ELF-1 (cell line): ENCODE measurements at regions not wholly inside any gene's neighbourhood (a gene's known extent, or its start where the extent isn't known, plus 50 kb on each side); places are given as distances from the start of the nearest gene placed in this dataset.
"Not testable (repeated sequence)": the region's sequence is repeated elsewhere in the genome, so short reads cannot be mapped to it uniquely, and the experiment has no call there.

ENCODE experiments used
- DNase-seq: peaks from one replicate; pipeline ENCODE4 v3.0.0-alpha.2; 2016; ENCODE audit warnings: low read depth, low spot score

DNA sequence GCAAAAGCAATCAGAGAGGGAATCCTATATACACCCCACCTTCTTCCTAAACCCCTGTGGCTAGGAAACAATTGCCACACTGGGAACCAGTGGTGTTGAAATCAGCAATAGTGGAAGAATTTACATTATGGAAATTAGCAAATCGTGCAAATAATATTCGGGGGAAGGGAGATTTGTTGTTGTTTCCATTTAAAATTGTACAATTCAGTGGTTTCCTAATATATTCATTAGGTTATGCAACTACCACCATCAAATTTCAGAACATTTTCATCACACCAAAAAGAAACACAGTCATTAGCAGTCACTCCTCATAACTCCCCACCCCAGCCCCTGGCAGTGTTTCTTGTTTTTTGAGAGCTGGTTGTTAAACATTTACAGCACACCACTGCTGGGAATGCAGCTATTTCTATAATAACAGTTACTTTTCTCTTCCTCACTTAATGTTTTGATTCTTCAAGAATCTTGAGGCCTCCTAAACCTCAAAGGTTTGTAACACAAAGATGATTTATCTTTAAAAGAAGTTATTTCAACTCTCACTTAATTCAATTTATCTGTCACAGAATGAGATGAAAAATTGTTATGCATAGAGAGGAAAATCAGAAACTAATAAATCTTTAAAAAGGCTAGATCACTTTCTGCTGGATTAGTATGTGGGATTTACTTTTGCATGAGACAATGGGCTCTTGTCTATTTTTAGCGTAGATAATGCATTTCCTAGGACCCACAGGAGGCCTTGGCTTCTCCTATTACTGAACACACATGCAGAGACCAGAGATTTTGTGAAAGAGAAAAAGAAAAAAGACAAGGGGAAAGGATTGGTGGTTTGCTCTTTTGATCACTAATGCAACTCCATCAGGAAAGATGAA lies 91.8 kb upstream of the DAPK1 start:
- DNase-seq: no peak

DNA sequence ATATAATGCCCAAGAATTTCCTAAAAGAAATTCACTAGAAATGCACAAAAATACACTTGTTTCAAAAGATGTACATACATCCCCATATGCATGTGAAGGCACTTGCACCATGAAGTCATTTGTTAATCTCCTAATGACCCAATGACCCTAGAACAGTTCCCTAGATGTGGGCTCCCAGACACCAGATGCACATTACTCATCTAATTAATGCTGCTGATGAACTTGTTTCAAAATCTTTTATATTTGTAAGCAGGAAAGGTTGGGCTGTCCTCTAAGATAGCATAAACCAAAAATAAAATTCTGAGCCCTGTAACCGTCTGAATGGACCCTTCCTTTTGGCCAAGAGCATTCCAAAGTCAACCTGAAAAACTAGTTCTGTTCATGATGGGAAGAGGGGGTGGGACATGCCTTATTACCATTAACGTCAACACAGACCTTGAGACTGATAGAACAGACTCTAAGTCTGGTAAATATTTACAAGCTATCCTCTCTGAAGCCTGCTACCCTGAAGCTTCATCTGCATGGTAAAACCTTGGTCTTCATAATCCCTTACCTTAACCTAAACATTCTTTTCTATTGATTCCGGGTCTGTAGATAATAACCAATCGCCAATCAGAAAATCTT lies 91.0 kb upstream of the DAPK1 start:
- peak; percentile 72 for DNase-seq

- peak; percentile 64 for DNase-seq
These were observed 87.3 kb upstream of the DAPK1 start for GRCh38 chr9:87410047-87411005.

- no peak for DNase-seq
These were observed 76.8 kb upstream of the DAPK1 start for GRCh38 chr9:87420884-87421283.

DNA sequence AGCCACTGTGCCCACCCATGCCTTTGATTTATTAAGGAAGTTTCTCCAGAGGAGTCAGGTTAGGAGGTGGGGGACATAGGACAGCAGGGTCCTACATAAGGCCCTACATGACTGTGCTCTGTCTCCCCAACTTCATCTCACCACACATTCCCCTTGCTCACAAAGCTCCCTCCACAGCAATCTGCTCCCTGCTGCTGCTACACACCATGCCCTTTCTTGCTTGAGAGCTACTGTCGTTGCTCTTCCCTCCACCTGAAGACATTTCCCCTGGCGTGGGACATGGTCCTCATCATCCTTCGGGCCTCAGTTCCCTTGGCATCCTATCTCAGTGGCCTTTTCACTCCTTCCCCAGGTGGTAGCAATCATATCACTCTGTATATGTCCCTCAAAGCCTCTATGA lies 75.9 kb upstream of the DAPK1 start:
- DNase-seq: no peak

- no peak for DNase-seq
These were observed 74.7 kb upstream of the DAPK1 start for GRCh38 chr9:87422999-87423398.

GRCh38 chr9:87423885-87424284 lies 73.8 kb upstream of the DAPK1 start:
- not testable (repeated sequence) for DNase-seq

- no peak for DNase-seq
These were observed 72.5 kb upstream of the DAPK1 start for GRCh38 chr9:87425202-87425601.

DNA sequence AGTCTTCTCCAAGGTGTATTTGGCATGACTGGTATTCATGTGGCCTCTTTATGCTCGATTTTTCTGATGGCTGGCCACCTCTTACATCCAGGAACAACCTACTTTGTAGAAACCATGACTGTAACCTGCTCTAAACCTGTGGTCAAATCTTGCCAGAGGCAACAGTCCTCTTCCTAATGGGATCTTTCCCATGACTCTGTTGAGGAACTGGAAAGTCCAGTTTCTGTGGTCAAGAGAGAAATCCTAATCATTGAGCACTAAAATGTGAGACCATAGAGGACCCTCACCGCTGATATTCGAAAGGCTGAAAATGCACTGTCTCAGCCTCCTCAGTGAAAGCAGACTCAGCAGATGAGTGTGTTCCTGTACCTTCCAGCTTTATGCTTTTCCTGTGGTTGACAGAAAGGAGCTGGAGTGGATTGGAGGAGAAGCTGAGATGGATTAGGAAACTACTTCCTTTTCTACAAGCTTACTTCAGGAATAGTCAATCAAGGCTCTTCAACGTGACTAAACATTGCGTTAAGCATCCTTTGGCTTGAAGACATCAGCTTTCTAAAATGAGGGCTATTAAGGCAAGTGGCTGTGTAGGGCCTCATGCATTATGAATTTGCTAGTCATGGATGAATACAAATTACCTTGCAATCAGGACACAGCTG lies 69.7 kb upstream of the DAPK1 start:
- DNase-seq: peak; percentile 73

DNA sequence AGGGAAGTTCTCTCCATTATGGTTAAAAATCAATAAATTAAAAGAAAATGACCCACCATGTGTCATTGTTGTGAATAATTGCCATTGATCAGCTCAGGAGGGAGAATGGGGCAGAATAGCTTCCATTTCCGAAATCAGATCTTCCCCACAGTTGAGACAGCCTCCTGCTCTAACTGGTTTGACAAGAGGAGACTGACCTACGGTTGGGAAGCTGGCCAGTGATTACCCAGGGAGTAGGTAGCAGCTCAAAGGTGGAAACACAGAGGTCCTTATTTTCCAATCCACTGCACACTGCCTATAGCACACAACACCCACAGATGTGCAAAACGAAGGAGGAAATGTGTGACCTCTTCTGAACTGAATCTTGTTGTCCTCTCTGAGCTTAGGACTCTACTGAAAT lies 69.0 kb upstream of the DAPK1 start:
- DNase-seq: peak; percentile 34

DNA sequence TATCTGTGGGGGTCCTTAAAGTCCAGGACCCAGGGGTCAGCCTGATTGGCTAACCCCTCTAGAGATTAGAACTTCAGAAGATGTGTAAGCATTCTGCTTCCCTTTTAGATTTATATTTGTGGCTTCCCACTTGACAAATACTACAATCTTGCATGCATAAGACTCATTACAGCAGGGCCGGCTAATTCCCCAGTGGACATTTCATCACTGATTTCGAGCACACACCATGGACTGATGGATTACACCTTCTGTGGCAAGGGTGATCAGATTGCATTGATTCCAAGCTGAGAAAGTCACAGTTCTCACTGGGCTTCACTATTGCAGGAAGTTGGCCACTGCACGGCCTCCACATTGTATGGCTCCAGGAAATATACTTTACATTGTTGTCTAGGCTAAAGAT lies 65.8 kb upstream of the DAPK1 start:
- no peak for DNase-seq

GRCh38 chr9:87433853-87434252 lies 63.8 kb upstream of the DAPK1 start:
- DNase-seq: no peak

DNA sequence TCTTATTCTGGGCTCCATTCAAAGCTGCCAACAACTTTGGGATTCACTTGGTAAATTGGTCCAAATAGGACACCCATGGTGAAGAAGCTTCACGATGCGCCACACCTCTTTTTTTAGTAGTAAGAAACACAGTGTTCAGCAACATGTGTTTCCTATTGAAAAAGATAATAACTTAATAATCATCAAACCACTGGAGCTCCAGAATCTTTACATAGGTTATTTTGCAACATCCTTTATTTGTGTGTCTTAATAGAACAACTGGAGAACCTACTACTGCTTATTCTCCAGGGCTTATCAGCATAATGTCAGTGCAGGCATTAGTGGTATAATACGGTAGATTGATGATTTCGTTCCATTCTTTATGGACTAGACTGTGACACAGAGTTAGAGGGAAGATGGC lies 63.3 kb upstream of the DAPK1 start:
- no peak for DNase-seq

- peak; percentile 63 for DNase-seq
These were observed 62.3 kb upstream of the DAPK1 start for GRCh38 chr9:87435189-87435880.

DNA sequence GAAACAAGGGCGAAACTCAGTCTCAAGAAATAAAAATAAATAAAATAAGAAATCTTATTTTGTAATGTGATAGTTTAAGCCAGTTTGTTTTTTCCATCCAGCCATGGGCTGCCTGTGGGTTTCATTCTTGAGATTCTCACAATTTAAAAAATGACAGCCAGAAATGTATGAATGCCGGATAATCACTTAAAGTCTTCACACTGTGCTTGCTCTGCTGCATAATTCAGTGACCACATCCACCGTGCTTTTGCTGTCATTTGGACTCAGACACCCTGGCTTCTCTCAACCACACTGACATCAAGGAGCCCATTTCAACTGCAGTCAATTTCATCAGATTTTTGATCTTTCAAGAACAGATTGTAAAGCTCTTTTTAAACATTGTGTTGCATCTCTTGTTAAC lies 61.0 kb upstream of the DAPK1 start:
- DNase-seq: no peak

DNA sequence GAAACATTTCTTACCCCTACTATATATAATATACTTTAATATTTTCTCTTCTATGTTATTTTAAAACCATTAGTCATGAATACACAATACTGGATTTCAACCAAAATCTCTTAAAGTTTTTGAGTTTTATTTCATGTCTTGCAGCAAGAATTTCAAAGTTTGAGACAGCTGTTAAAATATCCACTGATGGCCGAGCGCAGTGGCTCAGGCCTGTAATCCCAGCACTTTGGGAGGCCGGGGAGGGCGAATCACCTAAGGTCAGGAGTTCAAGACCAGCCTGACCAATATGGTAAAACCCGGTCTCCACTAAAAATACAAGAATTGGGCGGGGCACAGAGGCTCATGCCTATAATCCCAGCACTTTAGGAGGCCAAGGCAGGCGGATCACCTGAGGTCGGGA lies 59.7 kb upstream of the DAPK1 start:
- no peak for DNase-seq

- DNase-seq: no peak
These were observed 56.4 kb upstream of the DAPK1 start for GRCh38 chr9:87441251-87441650.

DNA sequence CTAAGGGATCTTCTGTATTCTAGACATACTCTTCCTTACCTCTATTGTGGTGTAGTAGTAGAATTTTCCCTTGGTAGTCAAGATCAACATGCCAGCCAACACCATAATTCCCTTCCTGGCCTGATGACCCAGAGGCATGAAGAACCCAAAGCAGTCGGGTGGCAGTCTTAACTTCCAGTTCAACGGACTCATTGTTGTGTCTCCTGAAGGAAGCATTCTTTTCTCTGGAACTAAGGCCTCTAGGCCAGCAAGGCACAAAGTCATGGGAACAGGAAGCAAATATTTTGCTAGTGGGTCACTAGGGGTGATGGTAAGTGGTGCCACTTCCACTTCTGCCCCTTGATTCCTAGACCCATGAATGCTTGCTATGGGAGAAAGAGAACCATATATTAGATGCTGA lies 55.2 kb upstream of the DAPK1 start:
- DNase-seq: no peak

DNA sequence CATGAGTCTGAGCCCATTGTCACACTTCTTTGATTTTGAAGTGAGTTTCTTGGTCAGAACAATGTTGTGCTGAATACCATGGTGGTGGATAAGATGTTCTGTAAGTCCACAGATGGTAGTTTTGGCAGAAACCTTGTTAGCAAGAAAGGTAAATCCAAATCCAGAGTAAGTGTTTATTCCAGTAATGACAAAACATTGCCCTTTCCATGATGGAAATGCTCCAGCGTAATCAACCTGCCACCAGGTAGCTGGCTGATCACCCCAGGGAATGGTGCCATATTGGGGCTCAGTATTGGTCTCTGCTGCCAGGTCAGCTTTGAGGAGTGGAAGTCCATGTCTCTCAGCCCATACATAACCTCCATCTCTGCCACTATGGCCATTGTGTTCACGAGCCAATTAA lies 54.7 kb upstream of the DAPK1 start:
- no peak for DNase-seq

DNA sequence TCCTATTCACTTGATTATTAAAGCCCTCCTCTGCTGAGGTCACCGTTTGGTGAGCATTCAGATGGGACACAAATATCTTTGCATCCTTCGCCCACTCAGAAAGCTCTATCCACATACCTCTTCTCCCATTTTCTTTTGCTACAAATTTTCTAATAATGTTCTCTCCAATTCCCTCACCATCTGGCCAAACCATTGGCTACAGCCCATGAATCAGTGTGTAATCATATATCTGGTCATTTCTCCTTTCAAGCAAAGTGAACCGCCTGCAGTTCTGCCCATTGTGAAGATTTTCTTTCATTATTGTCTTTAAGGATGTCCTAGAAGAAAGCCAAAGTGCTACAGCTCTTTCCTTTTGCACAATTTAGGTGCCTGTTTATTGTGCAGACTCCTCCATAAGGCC lies 54.2 kb upstream of the DAPK1 start:
- no peak for DNase-seq

- DNase-seq: peak; percentile 34
These were observed 52.0 kb upstream of the DAPK1 start for GRCh38 chr9:87445646-87446045.
